Choroid plexus epithelial cell (primary cell): ENCODE measurements at regions not wholly inside any gene's neighbourhood (a gene's known extent, or its start where the extent isn't known, plus 50 kb on each side); places are given as distances from the start of the nearest gene placed in this dataset.

Source experiments
- DNase-seq: peaks from one replicate; pipeline ENCODE4 v3.0.0-alpha.2; 2010; ENCODE audit warnings: low read depth
- H3K4me3 ChIP-seq: 2 replicates; pipeline ENCODE4 v1.5.1; 2011; ENCODE audit warnings: low read depth, mild to moderate bottlenecking, control low read depth, low read length, moderate library complexity
- TF ChIP-seq, protein P1 (sequence below): conservative IDR thresholded peaks from 2 replicates; pipeline ENCODE4 v1.5.1; 2011; ENCODE audit warnings: low read depth, mild to moderate bottlenecking, control low read depth, inconsistent platforms, low read length, moderate library complexity

DNA sequence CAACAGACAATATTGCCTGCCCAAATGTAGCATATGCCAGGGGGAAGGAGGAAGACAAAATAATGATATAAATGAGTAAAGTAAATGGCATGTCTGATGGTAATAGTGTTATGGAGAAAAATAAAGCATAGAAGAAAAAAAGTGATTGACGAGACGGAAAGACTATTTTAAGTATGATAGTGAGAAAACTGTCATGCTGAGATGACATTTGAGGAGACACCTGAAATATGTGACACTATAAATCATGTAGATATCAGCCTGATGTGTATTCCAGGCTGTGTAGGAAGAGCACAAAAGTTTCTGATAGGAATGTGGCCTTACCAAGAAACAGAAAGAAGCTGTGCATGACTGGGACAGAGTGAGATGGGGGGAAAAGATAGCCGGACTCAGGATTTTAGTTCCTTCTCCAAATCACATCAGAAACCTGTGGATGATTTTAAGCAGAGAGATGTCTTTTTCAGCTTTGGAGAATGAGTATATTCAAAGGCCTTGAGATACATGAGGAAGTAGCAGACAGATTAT, 387.3 kb upstream of the SYT4 start:
- DNase-seq: peak; percentile 25
- no peak overlapping the region for H3K4me3 ChIP-seq
- TF ChIP-seq, protein P1, sequence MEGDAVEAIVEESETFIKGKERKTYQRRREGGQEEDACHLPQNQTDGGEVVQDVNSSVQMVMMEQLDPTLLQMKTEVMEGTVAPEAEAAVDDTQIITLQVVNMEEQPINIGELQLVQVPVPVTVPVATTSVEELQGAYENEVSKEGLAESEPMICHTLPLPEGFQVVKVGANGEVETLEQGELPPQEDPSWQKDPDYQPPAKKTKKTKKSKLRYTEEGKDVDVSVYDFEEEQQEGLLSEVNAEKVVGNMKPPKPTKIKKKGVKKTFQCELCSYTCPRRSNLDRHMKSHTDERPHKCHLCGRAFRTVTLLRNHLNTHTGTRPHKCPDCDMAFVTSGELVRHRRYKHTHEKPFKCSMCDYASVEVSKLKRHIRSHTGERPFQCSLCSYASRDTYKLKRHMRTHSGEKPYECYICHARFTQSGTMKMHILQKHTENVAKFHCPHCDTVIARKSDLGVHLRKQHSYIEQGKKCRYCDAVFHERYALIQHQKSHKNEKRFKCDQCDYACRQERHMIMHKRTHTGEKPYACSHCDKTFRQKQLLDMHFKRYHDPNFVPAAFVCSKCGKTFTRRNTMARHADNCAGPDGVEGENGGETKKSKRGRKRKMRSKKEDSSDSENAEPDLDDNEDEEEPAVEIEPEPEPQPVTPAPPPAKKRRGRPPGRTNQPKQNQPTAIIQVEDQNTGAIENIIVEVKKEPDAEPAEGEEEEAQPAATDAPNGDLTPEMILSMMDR: no peak

DNA sequence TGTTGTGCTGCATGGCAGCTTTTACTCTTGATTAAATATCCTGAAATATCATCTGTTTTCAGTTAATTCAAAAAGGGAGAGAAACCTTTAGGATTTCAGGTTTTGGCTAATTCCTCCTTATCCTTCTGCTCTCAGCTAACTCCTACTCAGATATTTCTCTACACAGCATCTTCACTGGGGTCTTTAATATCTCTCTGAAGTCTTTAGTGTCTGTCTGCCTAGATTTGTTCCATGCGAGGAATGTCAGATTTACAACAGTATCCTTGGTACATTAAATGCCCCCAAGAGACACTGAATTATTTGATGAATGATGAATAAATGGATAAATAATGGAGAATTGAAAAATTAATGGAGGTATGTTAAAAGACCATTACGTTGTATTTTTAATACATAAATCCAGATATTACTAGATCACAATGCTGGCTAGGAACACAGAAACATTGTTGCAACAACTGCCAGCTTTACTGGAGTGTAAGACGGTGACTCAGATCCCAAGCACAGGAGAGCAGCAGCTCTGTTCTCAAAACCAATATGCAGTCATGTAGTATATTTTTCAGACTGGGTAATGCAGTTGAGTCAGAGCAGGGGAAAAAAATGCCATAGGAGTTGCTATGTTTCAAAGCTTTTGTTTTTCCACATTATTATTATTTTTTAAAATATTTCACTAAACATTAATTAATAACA, 388.0 kb upstream of the SYT4 start:
- H3K4me3 ChIP-seq: no peak overlapping the region
- peak; percentile 95 for DNase-seq
- TF ChIP-seq, protein P1: no peak

DNA sequence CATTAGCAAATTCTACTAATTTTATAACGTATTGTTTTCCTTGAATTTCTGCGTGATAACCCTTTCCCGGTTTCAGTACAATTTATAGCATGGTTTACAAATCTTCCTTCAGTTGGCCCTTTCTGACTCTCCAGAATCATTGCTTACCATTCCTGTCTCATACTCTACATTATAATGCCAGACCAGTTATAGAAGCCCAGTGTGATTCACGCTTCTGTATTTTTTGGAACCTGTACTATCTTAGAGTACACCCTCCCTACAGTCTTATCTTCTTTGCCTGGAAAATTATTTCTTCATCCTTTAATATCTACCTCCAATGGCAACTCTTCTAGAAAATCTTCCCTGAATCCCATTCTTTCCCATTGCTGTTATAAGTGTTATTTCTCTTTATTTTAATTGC, 391.6 kb upstream of the SYT4 start:
- TF ChIP-seq, protein P1: no peak
- no peak overlapping the region for H3K4me3 ChIP-seq
- no peak for DNase-seq

DNA sequence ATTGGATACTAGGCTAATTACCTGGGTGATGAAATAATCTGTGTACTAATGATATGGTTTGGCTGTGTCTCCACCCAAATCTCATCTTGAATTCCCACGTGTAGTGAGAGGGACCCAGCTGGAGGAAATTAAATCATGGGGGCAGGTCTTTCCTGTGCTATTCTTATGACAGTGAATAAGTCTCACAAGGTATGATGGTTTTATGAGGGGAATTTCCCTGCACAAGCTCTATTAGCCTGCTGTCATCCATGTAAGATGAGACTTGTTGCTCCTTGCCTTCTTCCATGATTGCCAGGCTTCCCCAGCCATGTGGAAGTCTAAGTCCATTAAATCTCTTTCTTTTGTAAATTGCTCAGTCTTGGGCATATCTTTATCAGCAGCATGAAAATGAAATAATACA, 394.1 kb upstream of the SYT4 start:
- no peak for DNase-seq
- no peak overlapping the region for H3K4me3 ChIP-seq
- TF ChIP-seq, protein P1: no peak

DNA sequence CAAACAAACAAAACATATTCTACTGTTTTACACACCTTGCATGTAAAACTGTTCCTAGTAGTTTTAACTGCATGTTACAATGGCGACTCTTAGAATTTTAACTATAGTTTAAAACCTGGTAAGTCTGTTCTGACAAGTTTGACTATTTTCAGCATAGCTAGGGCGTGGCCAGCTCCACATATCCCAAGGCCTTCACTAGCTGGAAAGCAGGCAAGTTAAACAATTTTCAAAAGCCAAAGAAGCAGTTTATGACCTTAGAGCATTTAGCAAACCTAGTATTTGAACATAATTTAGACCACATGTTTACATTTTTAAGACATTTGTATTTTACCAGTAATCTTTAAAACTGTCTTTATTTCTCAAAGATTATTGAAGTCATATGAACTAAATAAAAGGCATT, 402.8 kb upstream of the SYT4 start:
- no peak overlapping the region for H3K4me3 ChIP-seq
- no peak for DNase-seq
- TF ChIP-seq, protein P1: no peak

DNA sequence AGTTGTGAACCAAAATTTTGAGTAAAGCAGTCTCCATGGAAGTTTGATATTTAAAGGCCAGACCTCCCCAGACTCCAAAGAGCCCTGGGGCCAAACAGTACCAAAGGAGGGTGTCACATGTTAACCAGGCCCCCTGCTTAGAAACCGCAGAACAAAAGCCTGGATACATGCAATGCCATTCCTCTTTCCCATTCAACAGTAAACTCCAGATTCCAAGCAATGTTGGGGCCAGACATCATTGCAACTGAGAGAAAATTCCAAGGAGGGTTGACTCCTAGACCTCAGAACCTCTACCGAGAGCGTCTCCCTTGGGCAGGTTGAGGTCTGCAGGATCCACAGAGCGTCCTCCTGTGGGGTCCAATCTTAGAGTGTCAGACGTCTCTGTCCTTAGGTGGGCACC, 404.4 kb upstream of the SYT4 start:
- TF ChIP-seq, protein P1: no peak
- DNase-seq: no peak
- no peak overlapping the region for H3K4me3 ChIP-seq

DNA sequence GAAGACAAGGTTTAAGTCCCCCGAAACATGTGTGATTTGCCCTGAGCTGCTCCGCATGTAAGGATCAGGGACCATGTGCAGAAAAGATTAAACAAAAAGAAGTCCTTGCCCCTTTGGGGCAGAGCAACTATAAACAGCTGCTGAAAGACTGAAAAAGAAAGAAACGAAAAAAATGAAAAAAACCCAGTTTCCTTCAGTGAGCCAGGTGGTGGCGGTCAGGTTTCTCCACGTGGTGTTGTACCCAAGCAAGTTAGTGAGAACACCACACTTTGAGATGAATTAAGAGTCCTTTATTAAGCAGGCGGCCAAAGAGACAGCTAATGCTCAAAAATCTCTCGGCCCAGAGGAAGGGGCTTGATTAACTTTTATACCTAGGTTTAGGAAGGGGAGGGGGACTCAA, 404.9 kb upstream of the SYT4 start:
- H3K4me3 ChIP-seq: no peak overlapping the region
- TF ChIP-seq, protein P1: no peak
- no peak for DNase-seq
